ENCODE measurements at regions not wholly inside any gene's neighbourhood (a gene's known extent, or its start where the extent isn't known, plus 50 kb on each side); places are given as distances from the start of the nearest gene placed in this dataset.
"Not testable (repeated sequence)": the region's sequence is repeated elsewhere in the genome, so short reads cannot be mapped to it uniquely, and the experiment has no call there.

GRCh38 chr14:22105006-22105623, 431.5 kb upstream of the OR4E1 start:
- Mint-ChIP-seq H3K4me1 (ENCODE audit: low read depth) (no peaks in the 10 kb centered on the region), H3K9me3 (ENCODE audit: low read depth) (no peaks in the 10 kb centered on the region), H3K27ac (ENCODE audit: unreplicated experiment) (no peak overlapping the region), H3K27me3 (ENCODE audit: low read depth) (peaks cover 38% of the 10 kb centered on the region), H3K36me3 (ENCODE audit: low read depth) (no peaks in the 10 kb centered on the region), H3K4me3 (ENCODE audit: unreplicated experiment) (no peak overlapping the region)
- no peak for TF ChIP-seq CTCF (IDR thresholded peaks at IDR 0.05)
- DNase-seq (ENCODE audit: low spot score) = no peak

GRCh38 chr14:22100764-22101120, 427.1 kb upstream of the OR4E1 start:
- H3K4me3 Mint-ChIP-seq (ENCODE audit: unreplicated experiment); H3K9me3 Mint-ChIP-seq (ENCODE audit: low read depth): not testable (repeated sequence)
- peaks cover 54% of the 10 kb centered on the region for H3K27me3 Mint-ChIP-seq (ENCODE audit: low read depth)

GRCh38 chr14:22099942-22100763, 426.5 kb upstream of the OR4E1 start:
- Mint-ChIP-seq H3K27me3 (ENCODE audit: low read depth) (peaks cover 49% of the 10 kb centered on the region), H3K36me3 (ENCODE audit: low read depth) (no peaks in the 10 kb centered on the region), H3K4me1 (ENCODE audit: low read depth) (no peaks in the 10 kb centered on the region), H3K9me3 (ENCODE audit: low read depth) (no peaks in the 10 kb centered on the region), H3K4me3 (ENCODE audit: unreplicated experiment) (no peak overlapping the region), H3K27ac (ENCODE audit: unreplicated experiment) (no peak overlapping the region)
- peak; percentile 79 for TF ChIP-seq CTCF (IDR thresholded peaks at IDR 0.05)
- DNase-seq (ENCODE audit: low spot score) = no peak

More at GRCh38 chr14:22100764-22101120, 427.1 kb upstream of the OR4E1 start:
- not testable (repeated sequence) for H3K27ac Mint-ChIP-seq (ENCODE audit: unreplicated experiment); H3K36me3 Mint-ChIP-seq (ENCODE audit: low read depth); H3K4me1 Mint-ChIP-seq (ENCODE audit: low read depth); DNase-seq (ENCODE audit: low spot score)

GRCh38 chr14:22098435-22098834, 424.8 kb upstream of the OR4E1 start:
- no peak overlapping the region for H3K27ac Mint-ChIP-seq (ENCODE audit: unreplicated experiment)
- no peaks in the 10 kb centered on the region for H3K36me3 Mint-ChIP-seq (ENCODE audit: low read depth)
- TF ChIP-seq CTCF (IDR thresholded peaks at IDR 0.05) = no peak
- no peaks in the 10 kb centered on the region for H3K9me3 Mint-ChIP-seq (ENCODE audit: low read depth)
- no peak for DNase-seq (ENCODE audit: low spot score)
- peaks cover 43% of the 10 kb centered on the region for H3K27me3 Mint-ChIP-seq (ENCODE audit: low read depth)
- H3K4me1 Mint-ChIP-seq (ENCODE audit: low read depth) = no peaks in the 10 kb centered on the region
- no peak overlapping the region for H3K4me3 Mint-ChIP-seq (ENCODE audit: unreplicated experiment)

GRCh38 chr14:22097586-22098292, 424.1 kb upstream of the OR4E1 start:
- Mint-ChIP-seq H3K36me3 (ENCODE audit: low read depth) (no peaks in the 10 kb centered on the region), H3K4me3 (ENCODE audit: unreplicated experiment) (no peak overlapping the region), H3K27ac (ENCODE audit: unreplicated experiment) (no peak overlapping the region), H3K27me3 (ENCODE audit: low read depth) (peaks cover 41% of the 10 kb centered on the region), H3K9me3 (ENCODE audit: low read depth) (no peaks in the 10 kb centered on the region), H3K4me1 (ENCODE audit: low read depth) (no peaks in the 10 kb centered on the region)
- no peak for TF ChIP-seq CTCF (IDR thresholded peaks at IDR 0.05)
- DNase-seq (ENCODE audit: low spot score) = no peak
